ENCODE measurements at regions not wholly inside any gene's neighbourhood (a gene's known extent, or its start where the extent isn't known, plus 50 kb on each side); places are given as distances from the start of the nearest gene placed in this dataset.

DNA sequence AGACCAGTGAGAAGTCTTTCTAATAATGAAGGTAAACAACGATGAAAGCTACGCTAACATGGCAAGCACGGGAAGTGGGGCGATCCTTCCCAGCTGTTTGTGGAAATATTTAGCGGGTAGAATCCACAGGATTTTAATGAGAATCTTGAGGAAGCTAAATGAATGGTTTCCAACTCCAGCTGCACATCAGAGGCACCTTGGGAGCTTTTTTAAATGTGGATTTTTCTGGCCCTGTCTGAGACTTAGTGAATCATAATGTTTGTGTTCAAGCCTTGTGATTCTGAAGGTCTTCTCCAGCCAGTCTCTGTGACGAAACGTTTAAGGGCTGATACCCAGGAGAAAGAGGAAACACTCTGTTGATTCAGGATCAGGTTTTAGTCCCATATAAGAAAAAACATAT is 169.8 kb downstream of the CAPZA3 start:
- TF ChIP-seq, protein P1, sequence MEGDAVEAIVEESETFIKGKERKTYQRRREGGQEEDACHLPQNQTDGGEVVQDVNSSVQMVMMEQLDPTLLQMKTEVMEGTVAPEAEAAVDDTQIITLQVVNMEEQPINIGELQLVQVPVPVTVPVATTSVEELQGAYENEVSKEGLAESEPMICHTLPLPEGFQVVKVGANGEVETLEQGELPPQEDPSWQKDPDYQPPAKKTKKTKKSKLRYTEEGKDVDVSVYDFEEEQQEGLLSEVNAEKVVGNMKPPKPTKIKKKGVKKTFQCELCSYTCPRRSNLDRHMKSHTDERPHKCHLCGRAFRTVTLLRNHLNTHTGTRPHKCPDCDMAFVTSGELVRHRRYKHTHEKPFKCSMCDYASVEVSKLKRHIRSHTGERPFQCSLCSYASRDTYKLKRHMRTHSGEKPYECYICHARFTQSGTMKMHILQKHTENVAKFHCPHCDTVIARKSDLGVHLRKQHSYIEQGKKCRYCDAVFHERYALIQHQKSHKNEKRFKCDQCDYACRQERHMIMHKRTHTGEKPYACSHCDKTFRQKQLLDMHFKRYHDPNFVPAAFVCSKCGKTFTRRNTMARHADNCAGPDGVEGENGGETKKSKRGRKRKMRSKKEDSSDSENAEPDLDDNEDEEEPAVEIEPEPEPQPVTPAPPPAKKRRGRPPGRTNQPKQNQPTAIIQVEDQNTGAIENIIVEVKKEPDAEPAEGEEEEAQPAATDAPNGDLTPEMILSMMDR (IDR thresholded peaks at IDR 0.05): no peak
- TF ChIP-seq POLR2AphosphoS5 (IDR thresholded peaks at IDR 0.05) (peak in 1 of 2 donors; percentile 18), EP300 (IDR thresholded peaks at IDR 0.05) (no peak)
